ENCODE measurements at regions not wholly inside any gene's neighbourhood (a gene's known extent, or its start where the extent isn't known, plus 50 kb on each side); places are given as distances from the start of the nearest gene placed in this dataset.

DNA sequence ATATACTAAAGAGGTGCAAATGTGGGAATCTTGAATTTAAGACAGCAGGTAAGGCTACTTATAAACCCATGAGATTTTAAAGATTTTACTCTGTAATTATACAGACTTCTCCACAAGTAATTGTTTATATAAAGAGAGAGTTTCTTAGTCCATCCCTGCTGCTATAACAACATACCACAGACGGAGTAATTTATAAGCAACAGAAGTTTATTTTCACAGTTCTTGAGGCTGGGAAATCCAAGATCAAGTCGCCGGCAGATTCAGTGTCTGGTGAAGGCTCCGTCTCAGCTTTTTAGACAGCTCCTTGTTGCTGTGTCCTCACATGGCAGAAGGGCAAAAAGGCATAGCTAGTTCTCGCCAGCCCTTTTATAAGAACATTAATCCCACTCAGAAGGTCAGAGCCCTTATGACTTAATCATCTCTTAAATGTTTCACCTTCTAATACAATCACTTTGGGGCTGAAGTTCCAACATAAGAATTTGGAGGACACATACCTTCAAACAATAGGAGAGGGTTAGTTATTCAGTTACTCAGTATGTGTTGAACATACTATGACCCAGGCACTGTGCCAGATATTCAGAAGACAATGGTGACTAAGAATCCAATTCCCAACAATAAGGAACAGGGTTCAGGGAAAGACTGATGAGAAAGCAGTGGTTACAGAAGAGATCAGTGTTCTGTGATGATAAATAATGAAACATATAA lies 466.0 kb downstream of the RIT2 start:
- no peak for DNase-seq

DNA sequence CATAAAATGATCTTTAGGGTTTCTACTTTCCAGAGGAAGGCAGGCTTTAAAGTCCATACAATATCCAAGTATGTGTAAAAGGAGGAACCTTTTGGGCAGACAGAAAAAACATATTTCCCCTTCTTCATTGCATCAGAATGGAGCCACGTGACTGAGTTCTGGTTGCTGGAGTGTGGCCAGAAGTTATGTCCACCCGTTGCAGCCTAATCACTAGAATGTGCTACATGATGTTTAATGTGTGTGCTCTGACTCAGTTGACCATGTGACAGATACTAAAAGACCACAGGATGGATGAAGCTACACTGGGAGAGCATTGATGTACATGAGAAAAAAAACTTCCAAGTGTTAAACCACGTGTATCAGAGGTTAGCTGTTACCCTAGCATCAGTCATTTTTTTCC lies 460.9 kb downstream of the RIT2 start:
- DNase-seq, result no peak

DNA sequence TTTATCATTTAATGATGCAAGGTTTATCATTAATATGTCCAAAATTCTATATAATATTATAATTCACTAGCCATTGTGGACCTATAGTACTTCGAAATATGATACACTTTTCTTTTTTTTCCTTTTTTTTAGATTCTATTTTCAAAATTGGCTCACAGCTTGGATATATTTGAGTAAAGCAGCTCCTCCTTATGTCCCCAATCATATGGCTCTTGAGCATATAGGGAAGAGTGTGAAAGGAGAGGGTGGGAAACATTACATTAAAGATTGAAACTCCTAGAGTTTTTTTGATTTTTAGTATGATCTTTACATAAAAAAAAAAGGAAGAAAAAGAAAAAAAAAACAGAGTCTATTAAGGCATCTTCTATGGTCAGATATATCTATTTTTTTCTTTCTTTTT lies 457.9 kb downstream of the RIT2 start:
- DNase-seq, result no peak

- no peak for DNase-seq
Measured at GRCh38 chr18:42658171-42658570, 457.3 kb downstream of the RIT2 start.

GRCh38 chr18:42659187-42659586 lies 456.3 kb downstream of the RIT2 start:
- no peak for DNase-seq

- DNase-seq, result no peak
Measured at GRCh38 chr18:42670860-42671259, 444.6 kb downstream of the RIT2 start.

DNA sequence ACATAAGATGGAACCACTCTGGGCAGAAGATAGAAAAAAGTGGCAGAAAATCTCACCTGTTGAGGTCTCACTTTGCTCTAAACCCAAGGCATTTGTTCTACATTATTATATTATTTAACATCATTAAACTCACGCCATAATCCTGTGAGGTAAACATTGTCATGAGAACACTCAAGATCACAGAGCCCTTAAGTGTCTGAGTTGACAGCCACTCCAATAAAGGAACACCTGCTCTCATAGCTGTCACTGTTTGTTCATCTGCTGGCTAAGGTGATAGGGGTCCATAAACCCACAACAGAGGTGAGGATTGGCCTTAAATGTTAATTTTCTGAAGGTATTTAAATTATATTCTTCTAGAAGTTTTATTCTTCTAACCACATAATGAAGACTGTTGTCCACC lies 439.7 kb downstream of the RIT2 start:
- peak; percentile 89 for DNase-seq

- DNase-seq, result no peak
Measured at GRCh38 chr18:42683094-42683493, 432.4 kb downstream of the RIT2 start.

DNA sequence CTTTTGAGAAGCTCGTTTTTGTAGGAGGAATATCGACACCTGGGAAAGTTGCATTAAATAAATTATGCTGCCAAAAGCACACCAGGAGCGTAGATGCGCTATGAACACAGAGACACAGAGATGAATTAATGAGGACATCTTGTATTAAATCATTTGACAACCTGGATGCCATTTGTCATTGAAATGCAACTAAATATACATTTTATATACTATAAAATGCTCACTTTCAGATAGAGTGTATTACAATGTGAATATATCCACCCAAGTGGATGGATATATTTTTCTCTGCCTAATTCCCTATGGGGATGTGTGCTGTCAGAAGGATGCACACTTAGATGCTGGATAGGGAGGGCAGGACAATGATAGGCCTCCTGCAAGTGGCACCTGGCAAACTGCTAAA lies 426.2 kb downstream of the RIT2 start:
- no peak for DNase-seq

Data from NCI-H748 treated with DMSO at 0.1 percent for 48 hours (cell line).